Heart left ventricle (tissue), 13 donors: ENCODE measurements at regions not wholly inside any gene's neighbourhood (a gene's known extent, or its start where the extent isn't known, plus 50 kb on each side); places are given as distances from the start of the nearest gene placed in this dataset.

Source experiments
- POLR2A ChIP-seq, 2 donors: fragments of 450-650 bp; IDR thresholded peaks; one replicate each; pipeline ENCODE4 v1.6.1; 2017; ENCODE audit warnings: antibody characterized with exemption in 2 of 2, mild to moderate bottlenecking in 2 of 2, moderate library complexity in 2 of 2
- TF ChIP-seq, protein P1 (sequence below), 12 donors: fragments of 200-600 bp; sonication (generic) in 4 of 12; IDR thresholded peaks; one replicate each; pipeline versions ENCODE4 v1.5.0 to v1.8.0; 2018 to 2022; ENCODE audit warnings: antibody characterized with exemption in 12 of 12, mild to moderate bottlenecking in 5 of 12
- donor health status: ischemic (EF 13 %, LVEDD 7.1; RV severe dilation, severe dysfunction).
- donor health status: DM: no; HTN: yes; CAD: no.
- donor health status: DM: no; HTN: no; CAD: no.
- donor health status: ischemic (EF 25% LVEDD 6.9; RV normal size, moderate dysfunction).
- donor health status: ischemic (EF 25% LVEDD 5.7; RV mildly dilated, moderate dysfunction).
- donor health status: ischemic (EF 35%, LVEDD 5.7; RV mildly dilated, moderate dysfunction).
- donor health status: nonischemic (EF 11% LVEDD 7.7; RV severe dilation, severe dysfunction).
- donor health status: DM: yes; HTN: yes; CAD: no.
- donor health status: PGD.
- donor health status: ischemic (EF 29% LVEDD 5.4; RV normal size, mild dysfunction).
- donor health status: nonischemic (EF 23%, LVEDD 6.1; RV moderate dilation, normal function).

DNA sequence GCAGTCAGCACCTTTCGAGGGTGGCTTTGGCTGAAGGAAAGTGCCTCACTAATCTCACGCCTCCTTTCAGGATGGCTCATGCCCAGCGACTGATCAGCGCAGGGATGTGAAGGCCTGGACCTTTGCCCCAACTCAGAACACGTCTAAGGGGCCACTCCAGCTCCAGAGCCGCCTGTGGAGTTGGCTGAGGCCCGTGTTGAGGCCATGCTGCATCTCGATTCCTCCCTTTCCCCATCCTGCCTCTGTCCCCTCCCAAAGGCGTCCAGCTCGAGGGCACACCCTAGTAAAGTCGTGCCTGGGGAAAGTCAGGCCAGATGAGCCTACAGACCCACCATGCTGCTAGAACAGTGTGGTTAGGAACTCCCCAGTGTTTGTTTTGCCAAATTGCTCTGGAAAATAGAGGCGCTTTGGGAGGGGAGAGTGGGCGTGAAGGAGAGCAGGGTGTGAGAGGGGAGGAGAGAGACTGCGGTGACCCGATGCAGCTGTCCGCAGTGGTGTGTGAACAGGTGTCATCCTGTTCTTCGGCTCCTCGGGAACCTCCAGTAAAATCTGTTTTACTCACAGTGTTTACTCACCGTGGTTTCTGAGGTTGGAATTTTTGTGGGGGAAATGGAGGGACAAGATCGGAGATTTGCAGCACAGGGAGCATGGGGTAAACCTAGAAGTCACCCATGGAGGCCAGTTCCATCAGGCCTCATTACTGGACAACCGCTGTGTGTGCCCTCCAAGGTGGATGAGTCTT, 85.0 kb upstream of the PMEPA1 start:
- TF ChIP-seq, protein P1, sequence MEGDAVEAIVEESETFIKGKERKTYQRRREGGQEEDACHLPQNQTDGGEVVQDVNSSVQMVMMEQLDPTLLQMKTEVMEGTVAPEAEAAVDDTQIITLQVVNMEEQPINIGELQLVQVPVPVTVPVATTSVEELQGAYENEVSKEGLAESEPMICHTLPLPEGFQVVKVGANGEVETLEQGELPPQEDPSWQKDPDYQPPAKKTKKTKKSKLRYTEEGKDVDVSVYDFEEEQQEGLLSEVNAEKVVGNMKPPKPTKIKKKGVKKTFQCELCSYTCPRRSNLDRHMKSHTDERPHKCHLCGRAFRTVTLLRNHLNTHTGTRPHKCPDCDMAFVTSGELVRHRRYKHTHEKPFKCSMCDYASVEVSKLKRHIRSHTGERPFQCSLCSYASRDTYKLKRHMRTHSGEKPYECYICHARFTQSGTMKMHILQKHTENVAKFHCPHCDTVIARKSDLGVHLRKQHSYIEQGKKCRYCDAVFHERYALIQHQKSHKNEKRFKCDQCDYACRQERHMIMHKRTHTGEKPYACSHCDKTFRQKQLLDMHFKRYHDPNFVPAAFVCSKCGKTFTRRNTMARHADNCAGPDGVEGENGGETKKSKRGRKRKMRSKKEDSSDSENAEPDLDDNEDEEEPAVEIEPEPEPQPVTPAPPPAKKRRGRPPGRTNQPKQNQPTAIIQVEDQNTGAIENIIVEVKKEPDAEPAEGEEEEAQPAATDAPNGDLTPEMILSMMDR (IDR thresholded peaks at IDR 0.05) = no peak
- TF ChIP-seq POLR2A (IDR thresholded peaks at IDR 0.05) = no peak
